PC-3 (cell line): ENCODE measurements at regions not wholly inside any gene's neighbourhood (a gene's known extent, or its start where the extent isn't known, plus 50 kb on each side); places are given as distances from the start of the nearest gene placed in this dataset.

ENCODE experiments used
- CTCF ChIP-seq: fragments of 300-600 bp; sonication (generic); conservative IDR thresholded peaks from 2 replicates; pipeline ENCODE4 v1.5.1; 2017; ENCODE audit warnings: antibody characterized with exemption, low read depth, mild to moderate bottlenecking, low read length
- EZH2 ChIP-seq: fragments of 300-600 bp; sonication (generic); IDR thresholded peaks from one replicate; pipeline ENCODE4 v1.6.1; 2017; ENCODE audit warnings: antibody characterized with exemption, mild to moderate bottlenecking, low read length; ENCODE audit not compliant: unreplicated experiment
- EZH2phosphoT487 ChIP-seq: fragments of 300-600 bp; sonication (generic); IDR thresholded peaks from 2 replicates; pipeline ENCODE4 v1.6.1; 2018; ENCODE audit warnings: mild to moderate bottlenecking, antibody characterized with exemption, low read length, borderline replicate concordance

- no peak for TF ChIP-seq CTCF
- TF ChIP-seq EZH2 = no peak
- TF ChIP-seq EZH2phosphoT487 = no peak
Measured at GRCh38 chr7:156533420-156533819, 107.2 kb upstream of the RNF32 start.
